Vagina (tissue), 2 donors: ENCODE measurements at regions not wholly inside any gene's neighbourhood (a gene's known extent, or its start where the extent isn't known, plus 50 kb on each side); places are given as distances from the start of the nearest gene placed in this dataset.

Source experiments
- CTCF ChIP-seq, 3 experiments: fragments of 450-650 bp in 2 of 3; fragments of 200-600 bp in 1 of 3; sonication (generic) in 1 of 3; IDR thresholded peaks; one replicate each; pipeline ENCODE4 v1.5.1; 2017 to 2019; ENCODE audit warnings: antibody characterized with exemption in 3 of 3, mild to moderate bottlenecking in 2 of 3, moderate library complexity in 2 of 3
- POLR2A ChIP-seq, 2 donors: fragments of 450-650 bp; IDR thresholded peaks; one replicate each; pipeline ENCODE4 v1.6.1; 2017; ENCODE audit warnings: antibody characterized with exemption in 2 of 2, mild to moderate bottlenecking in 2 of 2, moderate library complexity in 2 of 2

- TF ChIP-seq CTCF (IDR thresholded peaks at IDR 0.05) (no peak), POLR2A (IDR thresholded peaks at IDR 0.05) (no peak)
These were observed 1424.9 kb downstream of the TBC1D22A start for GRCh38 chr22:48187356-48187755.
